ENCODE measurements at regions not wholly inside any gene's neighbourhood (a gene's known extent, or its start where the extent isn't known, plus 50 kb on each side); places are given as distances from the start of the nearest gene placed in this dataset.

DNA sequence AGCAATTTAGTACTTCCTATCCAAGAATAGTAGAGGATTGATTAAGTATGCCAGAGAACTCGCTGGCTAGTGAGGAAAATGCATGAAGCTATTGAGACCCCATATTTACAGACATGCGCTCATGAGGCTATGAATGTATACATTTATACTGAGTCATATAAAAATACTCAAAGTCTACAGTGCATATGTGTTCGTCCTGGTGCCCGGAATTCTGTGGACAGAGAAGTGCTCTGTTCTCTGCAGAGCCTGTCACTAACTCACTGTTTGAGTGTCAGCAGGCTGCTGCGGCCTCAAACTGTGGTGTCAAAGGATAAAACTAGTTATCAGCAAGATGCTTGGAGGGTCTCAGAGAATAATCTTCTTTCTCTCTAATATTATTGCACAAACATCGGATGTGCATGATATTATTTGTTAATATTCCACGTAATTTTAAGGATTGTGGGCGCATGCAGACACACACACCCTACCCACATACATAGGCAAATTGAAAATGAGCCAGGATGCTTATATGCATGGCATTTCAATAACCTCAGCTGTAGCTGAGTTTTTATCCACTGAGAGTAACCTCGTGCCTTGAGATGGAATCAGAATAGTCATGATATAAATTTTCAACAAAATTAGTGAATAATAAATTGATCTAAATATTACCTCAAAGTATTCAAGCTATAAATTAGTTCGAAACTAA is 50.0 kb upstream of the TSC22D2 start:
- Histone ChIP-seq H3K4me1 (ENCODE audit: insufficient read depth, low read length, poor library complexity, severe bottlenecking) (no peaks in the 10 kb centered on the region), H3K27me3 (replicated peaks; ENCODE audit: insufficient read depth, low read depth, low read length, poor library complexity) (no peaks in the 10 kb centered on the region), H3K36me3 (ENCODE audit: insufficient read depth, low read length, poor library complexity, severe bottlenecking) (no peaks in the 10 kb centered on the region), H3K27ac (ENCODE audit: low read depth, low read length, poor library complexity, severe bottlenecking) (no peak overlapping the region), H3K9me3 (ENCODE audit: low read depth, low read length, poor library complexity, severe bottlenecking) (no peaks in the 10 kb centered on the region), H3K4me3 (ENCODE audit: low read depth, low read length, poor library complexity, severe bottlenecking) (no peak overlapping the region)
- ChIA-PET CTCF (no interaction called here), POLR2A (ENCODE audit: low non-redundant PET) (no interaction called here)
- TF ChIP-seq EZH2 (IDR thresholded peaks at IDR 0.05; ENCODE audit: borderline replicate concordance, low read depth, low read length, poor library complexity, severe bottlenecking) = no peak
- TF ChIP-seq, protein P1, sequence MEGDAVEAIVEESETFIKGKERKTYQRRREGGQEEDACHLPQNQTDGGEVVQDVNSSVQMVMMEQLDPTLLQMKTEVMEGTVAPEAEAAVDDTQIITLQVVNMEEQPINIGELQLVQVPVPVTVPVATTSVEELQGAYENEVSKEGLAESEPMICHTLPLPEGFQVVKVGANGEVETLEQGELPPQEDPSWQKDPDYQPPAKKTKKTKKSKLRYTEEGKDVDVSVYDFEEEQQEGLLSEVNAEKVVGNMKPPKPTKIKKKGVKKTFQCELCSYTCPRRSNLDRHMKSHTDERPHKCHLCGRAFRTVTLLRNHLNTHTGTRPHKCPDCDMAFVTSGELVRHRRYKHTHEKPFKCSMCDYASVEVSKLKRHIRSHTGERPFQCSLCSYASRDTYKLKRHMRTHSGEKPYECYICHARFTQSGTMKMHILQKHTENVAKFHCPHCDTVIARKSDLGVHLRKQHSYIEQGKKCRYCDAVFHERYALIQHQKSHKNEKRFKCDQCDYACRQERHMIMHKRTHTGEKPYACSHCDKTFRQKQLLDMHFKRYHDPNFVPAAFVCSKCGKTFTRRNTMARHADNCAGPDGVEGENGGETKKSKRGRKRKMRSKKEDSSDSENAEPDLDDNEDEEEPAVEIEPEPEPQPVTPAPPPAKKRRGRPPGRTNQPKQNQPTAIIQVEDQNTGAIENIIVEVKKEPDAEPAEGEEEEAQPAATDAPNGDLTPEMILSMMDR (conservative IDR thresholded peaks at IDR 0.05; ENCODE audit: low read depth, low read length) = no peak
- intact Hi-C loops (cut with micrococcal nuclease; ENCODE audit: unreplicated experiment) = no loop called here
- no peak for DNase-seq (ENCODE audit: low spot score)
- no TSS peak for BruUV-seq (replicated peaks)

DNA sequence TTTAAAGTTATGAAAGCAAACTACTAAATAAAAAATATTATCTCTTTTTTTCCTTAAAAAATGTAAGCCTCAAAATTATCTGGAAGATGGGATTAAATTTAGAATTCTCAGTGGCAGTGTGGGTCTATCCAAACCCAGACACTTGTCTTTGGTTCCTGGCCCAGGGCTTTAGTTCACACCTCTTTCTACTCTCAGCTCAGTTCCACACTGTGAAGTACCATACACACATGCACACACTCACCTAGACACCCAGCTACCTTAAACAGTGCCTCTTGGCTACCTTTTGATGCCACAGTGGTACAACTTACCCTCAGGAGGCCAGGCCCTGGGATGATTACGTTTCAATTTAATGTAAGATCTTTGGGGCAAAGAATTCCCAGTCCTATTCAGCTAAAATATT is 51.0 kb upstream of the TSC22D2 start:
- BruUV-seq (replicated peaks) = no TSS peak
- TF ChIP-seq, protein P1 (conservative IDR thresholded peaks at IDR 0.05; ENCODE audit: low read depth, low read length) = no peak
- no peak for TF ChIP-seq EZH2 (IDR thresholded peaks at IDR 0.05; ENCODE audit: borderline replicate concordance, low read depth, low read length, poor library complexity, severe bottlenecking)
- POLR2A ChIA-PET (ENCODE audit: low non-redundant PET) = no interaction called here
- Histone ChIP-seq H3K27ac (ENCODE audit: low read depth, low read length, poor library complexity, severe bottlenecking) (no peak overlapping the region), H3K9me3 (ENCODE audit: low read depth, low read length, poor library complexity, severe bottlenecking) (no peaks in the 10 kb centered on the region), H3K36me3 (ENCODE audit: insufficient read depth, low read length, poor library complexity, severe bottlenecking) (no peaks in the 10 kb centered on the region), H3K4me1 (ENCODE audit: insufficient read depth, low read length, poor library complexity, severe bottlenecking) (no peaks in the 10 kb centered on the region), H3K27me3 (replicated peaks; ENCODE audit: insufficient read depth, low read depth, low read length, poor library complexity) (no peaks in the 10 kb centered on the region), H3K4me3 (ENCODE audit: low read depth, low read length, poor library complexity, severe bottlenecking) (no peak overlapping the region)
- no peak for DNase-seq (ENCODE audit: low spot score)
- intact Hi-C loops (cut with micrococcal nuclease; ENCODE audit: unreplicated experiment) = no loop called here
- CTCF ChIA-PET = no interaction called here

DNA sequence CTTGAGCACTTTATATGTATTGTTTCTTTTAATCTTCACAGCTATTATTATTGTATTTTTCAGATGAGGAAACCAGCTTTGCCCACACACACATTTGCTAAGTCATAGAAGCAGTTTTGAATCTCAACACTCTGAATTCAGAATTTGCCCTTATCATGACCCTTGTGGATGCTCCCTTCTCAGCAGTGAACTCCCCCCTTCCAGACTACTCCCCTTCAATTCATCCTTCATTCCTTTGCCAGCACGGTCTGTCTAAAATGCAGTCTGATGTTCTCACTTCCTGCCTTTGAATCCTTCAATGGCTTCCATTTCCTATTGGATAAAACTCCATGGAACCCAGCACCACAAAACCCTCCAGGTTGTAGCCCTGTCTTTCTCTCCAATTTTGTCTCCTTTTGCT is 52.5 kb upstream of the TSC22D2 start:
- no TSS peak for BruUV-seq (replicated peaks)
- POLR2A ChIA-PET (ENCODE audit: low non-redundant PET) = no interaction called here

More for the DNA sequence above, 52.5 kb upstream of the TSC22D2 start:
- Histone ChIP-seq H3K27me3 (replicated peaks; ENCODE audit: insufficient read depth, low read depth, low read length, poor library complexity) (no peaks in the 10 kb centered on the region), H3K9me3 (ENCODE audit: low read depth, low read length, poor library complexity, severe bottlenecking) (no peaks in the 10 kb centered on the region), H3K4me1 (ENCODE audit: insufficient read depth, low read length, poor library complexity, severe bottlenecking) (no peaks in the 10 kb centered on the region), H3K27ac (ENCODE audit: low read depth, low read length, poor library complexity, severe bottlenecking) (no peak overlapping the region), H3K36me3 (ENCODE audit: insufficient read depth, low read length, poor library complexity, severe bottlenecking) (no peaks in the 10 kb centered on the region), H3K4me3 (ENCODE audit: low read depth, low read length, poor library complexity, severe bottlenecking) (no peak overlapping the region)
- intact Hi-C loops (cut with micrococcal nuclease; ENCODE audit: unreplicated experiment) = no loop called here
- CTCF ChIA-PET = no interaction called here
- DNase-seq (ENCODE audit: low spot score) = no peak
- TF ChIP-seq, protein P1 (conservative IDR thresholded peaks at IDR 0.05; ENCODE audit: low read depth, low read length) = no peak
- no peak for TF ChIP-seq EZH2 (IDR thresholded peaks at IDR 0.05; ENCODE audit: borderline replicate concordance, low read depth, low read length, poor library complexity, severe bottlenecking)
